Stimulated activated naive CD8-positive, alpha-beta T cell treated with anti-CD3 and anti-CD28 coated beads, Interleukin-15, amount 100 ng/mL, for 72 hours (primary cell): ENCODE measurements at regions not wholly inside any gene's neighbourhood (a gene's known extent, or its start where the extent isn't known, plus 50 kb on each side); places are given as distances from the start of the nearest gene placed in this dataset.

ENCODE experiments used
- ATAC-seq: fragments of 150-1000 bp; cut with Tn5 transposase; 2 replicates; pipeline ENCODE4 v1.10.0; 2021; ENCODE audit warnings: mild to moderate bottlenecking, moderate library complexity
- DNase-seq, 2 donors: peaks; one replicate each; pipeline ENCODE4 v3.0.0; 2021 to 2022
- H3K27ac Mint-ChIP-seq, 2 donors: one replicate each; pipeline ENCODE4 v1.8.0; 2022; ENCODE audit warnings: mild to moderate bottlenecking in 2 of 2, mixed read lengths in 2 of 2, moderate library complexity in 2 of 2
- H3K27me3 Mint-ChIP-seq: one replicate; pipeline ENCODE4 v1.8.0; 2022; ENCODE audit warnings: mixed read lengths
- H3K4me1 Mint-ChIP-seq: one replicate; pipeline ENCODE4 v1.8.0; 2022; ENCODE audit warnings: mild to moderate bottlenecking, mixed read lengths
- H3K4me3 Mint-ChIP-seq, 2 donors: one replicate each; pipeline ENCODE4 v1.8.0; 2022; ENCODE audit warnings: mild to moderate bottlenecking in 2 of 2, mixed read lengths in 2 of 2, moderate library complexity in 1 of 2
- H3K9me3 Mint-ChIP-seq, 2 donors: one replicate each; pipeline ENCODE4 v1.8.0; 2022; ENCODE audit warnings: mixed read lengths in 2 of 2

DNA sequence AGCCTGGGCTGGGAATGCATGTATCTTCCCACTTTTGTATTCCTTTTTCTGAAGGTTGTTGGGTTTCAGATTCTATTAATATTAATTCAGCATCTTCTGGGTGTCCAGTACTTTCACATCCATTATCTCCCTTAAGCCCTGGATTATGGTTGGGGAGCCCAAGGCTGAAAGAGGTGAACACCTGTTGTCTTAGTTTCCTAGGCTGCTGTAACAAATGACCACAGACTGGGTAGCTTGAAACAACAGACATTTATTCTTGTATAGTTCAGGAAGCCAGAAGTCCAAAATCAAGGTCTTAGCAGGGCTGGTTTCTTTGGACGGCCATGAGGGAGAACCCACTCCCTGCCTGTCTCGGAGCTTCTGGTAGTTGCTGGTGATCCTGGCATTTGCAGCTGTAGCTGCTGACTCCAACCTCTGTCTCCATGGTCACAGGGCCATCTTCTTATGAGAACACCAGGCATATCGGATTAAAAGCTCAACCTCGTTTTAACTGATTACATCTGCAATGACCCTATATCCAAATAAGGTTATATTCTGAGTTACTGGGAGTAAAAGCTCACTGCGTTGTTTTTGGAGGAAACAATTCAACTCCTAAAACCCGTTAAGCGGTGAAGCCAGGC lies 68.2 kb upstream of the CLMN start:
- H3K9me3 Mint-ChIP-seq = peaks cover 0 to 8% of the 10 kb centered on the region in 2 donors
- H3K27ac Mint-ChIP-seq = no peak overlapping the region
- peaks cover 17% of the 10 kb centered on the region for H3K27me3 Mint-ChIP-seq
- DNase-seq = no peak
- H3K4me1 Mint-ChIP-seq = no peaks in the 10 kb centered on the region
- ATAC-seq = no peak
- H3K4me3 Mint-ChIP-seq = no peak overlapping the region

DNA sequence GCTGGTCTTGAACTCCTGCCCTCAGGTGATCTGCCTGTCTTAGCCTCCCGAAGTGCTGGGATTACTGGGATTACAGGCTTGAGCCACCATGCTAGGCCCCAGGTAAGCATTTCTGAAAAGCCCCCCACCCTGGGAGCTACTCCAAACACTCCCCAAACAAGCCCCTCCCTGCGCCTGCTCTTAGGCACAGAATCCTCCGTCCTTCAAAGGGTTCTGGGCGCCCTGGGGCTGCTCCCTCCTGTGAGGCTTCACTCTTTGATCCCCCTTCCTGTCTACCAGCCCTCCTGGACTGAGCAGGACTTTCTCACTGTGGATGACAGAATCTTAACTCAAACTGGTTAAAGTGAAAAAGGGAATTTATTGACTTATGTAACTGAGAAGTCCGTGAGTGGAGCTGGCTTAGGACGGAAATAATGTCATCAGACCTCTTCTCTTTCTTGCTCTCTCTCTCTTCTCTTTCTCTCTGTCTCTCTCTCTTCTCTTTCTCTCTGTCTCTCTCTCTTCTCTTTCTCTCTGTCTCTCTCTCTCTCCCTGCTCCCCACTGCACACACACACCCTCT lies 66.9 kb upstream of the CLMN start:
- peaks cover 17% of the 10 kb centered on the region for H3K27me3 Mint-ChIP-seq
- DNase-seq (no peak), ATAC-seq (no peak)
- H3K27ac Mint-ChIP-seq = no peak overlapping the region
- H3K4me1 Mint-ChIP-seq = no peaks in the 10 kb centered on the region
- no peak overlapping the region for H3K4me3 Mint-ChIP-seq
- peaks cover 0 to 8% of the 10 kb centered on the region in 2 donors for H3K9me3 Mint-ChIP-seq

DNA sequence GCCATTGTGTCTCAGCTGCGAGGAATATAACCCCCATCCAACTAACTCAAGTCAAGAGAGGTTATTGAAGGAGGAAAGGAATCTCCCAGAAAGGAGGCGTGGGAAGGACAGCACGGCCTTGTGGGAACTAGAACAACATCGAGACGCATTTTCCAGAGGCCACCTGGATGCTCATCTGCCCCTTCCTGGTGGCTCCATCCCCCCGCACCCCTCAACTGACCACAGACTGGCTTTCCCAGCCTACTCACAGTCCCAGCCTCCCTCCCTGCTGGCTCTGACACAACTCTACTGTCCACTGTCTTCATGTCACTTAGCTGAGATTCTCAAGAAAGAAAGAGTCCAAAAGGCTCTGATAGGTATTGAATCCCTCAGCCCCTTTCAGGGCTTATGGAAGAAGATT lies 66.0 kb upstream of the CLMN start:
- Mint-ChIP-seq H3K9me3 (peaks cover 0 to 4% of the 10 kb centered on the region in 2 donors), H3K4me3 (no peak overlapping the region), H3K4me1 (no peaks in the 10 kb centered on the region), H3K27ac (no peak overlapping the region), H3K27me3 (peaks cover 17% of the 10 kb centered on the region)
- no peak for ATAC-seq
- no peak for DNase-seq

DNA sequence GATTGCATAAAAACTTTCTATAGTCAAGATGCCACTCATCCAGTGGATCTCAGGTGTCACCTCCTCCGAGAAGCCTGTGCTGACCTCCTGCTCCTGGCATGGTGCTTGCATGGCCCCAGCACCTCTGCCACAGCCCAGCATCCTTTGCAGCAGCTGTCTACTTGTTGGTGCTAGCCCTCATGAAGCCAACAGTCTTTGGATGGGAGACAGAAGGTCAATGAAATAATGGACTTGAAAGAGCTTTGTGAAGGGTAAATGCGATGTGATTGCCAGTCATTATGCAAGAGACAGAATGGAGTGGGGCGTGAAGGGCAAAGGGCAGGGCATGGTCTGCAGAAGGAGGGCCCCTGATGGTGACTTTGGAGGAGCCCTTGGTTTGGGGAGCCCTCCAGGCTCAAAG lies 63.0 kb upstream of the CLMN start:
- Mint-ChIP-seq H3K27ac (no peak overlapping the region), H3K9me3 (no peaks in the 10 kb centered on the region), H3K4me1 (no peaks in the 10 kb centered on the region), H3K4me3 (no peak overlapping the region), H3K27me3 (peaks cover 36% of the 10 kb centered on the region)
- DNase-seq = no peak
- no peak for ATAC-seq

DNA sequence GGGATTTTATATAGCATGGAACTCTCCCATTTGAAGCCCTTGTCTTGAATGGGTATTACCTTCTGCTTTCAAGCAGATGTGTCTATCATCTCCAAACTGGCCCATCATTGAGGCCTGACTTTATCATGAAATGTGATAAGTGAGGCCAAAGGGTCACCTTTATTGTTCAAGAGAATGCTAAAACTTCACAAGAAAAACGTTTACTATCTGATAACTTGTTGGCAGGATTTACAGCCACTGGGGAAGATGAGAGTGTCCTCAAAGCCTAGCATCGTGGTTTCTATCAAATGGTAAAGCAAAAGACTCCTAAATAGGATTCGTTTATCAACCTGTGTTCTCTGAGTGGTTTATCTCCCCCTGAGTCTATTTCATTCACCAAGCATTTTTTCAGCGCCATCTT lies 62.0 kb upstream of the CLMN start:
- Mint-ChIP-seq H3K4me3 (no peak overlapping the region), H3K27ac (no peak overlapping the region), H3K27me3 (peaks cover 37% of the 10 kb centered on the region), H3K9me3 (no peaks in the 10 kb centered on the region), H3K4me1 (no peaks in the 10 kb centered on the region)
- no peak for ATAC-seq
- no peak for DNase-seq

DNA sequence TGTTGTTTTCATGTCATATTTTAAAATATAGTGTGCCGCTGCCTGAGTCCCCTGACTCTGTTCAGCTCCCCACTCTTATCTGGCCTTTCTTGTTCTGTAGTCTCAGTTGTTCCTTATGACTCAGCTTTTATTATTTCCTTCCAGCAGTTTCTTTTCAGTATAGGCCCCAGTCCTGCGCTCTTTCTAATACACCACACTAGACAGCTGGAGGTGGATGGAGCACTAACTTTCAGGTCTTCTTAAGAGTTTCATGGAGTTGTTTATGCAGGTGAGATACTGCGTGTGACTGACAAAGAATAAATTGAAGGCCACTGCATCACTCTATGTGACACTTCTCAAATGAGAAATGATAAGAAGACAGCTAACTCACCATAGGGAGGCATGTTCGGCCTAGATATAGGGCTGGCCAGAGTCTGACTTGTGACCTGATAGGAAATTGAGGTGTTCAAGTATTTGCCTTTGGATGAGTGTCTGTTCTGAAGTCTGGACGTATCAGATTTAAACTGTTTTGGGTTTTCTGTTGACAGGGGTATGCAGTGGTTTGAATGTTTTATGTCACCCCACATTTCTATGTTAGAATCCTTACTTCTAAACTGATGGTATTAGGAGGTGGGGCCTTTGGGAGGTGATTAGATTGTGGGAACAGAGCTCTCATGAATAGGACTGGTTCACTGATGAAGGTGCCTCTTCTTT lies 60.8 kb upstream of the CLMN start:
- no peak overlapping the region for H3K27ac Mint-ChIP-seq
- H3K27me3 Mint-ChIP-seq = peaks cover 40% of the 10 kb centered on the region
- no peaks in the 10 kb centered on the region for H3K9me3 Mint-ChIP-seq
- no peak for ATAC-seq
- no peak overlapping the region for H3K4me3 Mint-ChIP-seq
- H3K4me1 Mint-ChIP-seq = peaks cover 4% of the 10 kb centered on the region
- DNase-seq = no peak

DNA sequence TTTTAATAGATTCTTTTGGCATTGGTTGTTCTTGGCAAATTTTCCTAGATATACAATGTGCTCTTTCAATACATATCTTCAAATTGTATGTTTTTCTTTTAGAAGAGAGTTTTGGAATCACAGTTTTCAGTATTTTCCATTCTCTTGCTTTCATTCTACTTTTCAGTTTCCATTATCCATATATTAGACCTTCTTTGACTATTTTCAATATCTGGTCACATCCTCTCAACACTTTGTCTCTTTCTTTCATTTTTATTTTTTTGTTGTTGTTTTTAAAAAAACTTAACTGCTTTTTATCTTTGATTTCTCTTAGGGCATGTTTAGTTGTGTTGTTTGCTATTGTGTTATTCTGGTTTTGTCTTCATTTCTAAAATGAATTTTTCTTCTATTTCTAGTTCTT lies 59.9 kb upstream of the CLMN start:
- Mint-ChIP-seq H3K4me3 (no peak overlapping the region), H3K4me1 (peaks cover 5% of the 10 kb centered on the region), H3K27ac (no peak overlapping the region), H3K27me3 (peaks cover 47% of the 10 kb centered on the region), H3K9me3 (no peaks in the 10 kb centered on the region)
- DNase-seq = no peak
- no peak for ATAC-seq

DNA sequence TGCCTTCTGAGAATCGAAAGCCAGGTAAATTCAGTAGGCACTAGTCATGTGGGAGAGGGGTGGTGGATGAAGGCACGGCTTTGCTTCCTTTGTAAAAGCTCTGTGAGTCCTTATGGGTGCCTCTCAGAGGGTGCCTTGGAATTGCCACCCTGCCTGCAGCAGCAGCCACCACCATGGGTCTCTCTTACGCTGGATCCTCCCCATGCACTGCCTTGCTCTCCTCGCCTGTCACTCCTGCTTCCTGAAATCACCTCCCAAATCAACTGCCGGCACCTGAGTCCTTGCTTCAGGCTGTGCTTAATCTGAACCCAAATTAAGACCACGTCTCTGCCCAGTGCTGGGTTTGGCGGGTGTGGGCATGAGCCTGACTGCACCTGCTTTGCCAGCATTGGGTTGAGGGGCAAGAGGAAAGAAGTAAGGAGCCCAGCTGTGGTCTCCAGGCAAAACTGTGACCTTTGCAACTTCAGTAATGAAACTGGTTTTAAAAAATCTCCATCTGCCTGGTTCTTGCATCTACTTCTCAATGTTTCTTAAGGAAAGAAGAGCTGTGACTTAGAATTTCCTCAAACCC lies 55.9 kb upstream of the CLMN start:
- ATAC-seq = no peak
- Mint-ChIP-seq H3K27me3 (peaks cover 74% of the 10 kb centered on the region), H3K27ac (peak overlapping the region in 1 of 2 donors; percentile 46), H3K4me3 (no peak overlapping the region), H3K9me3 (no peaks in the 10 kb centered on the region), H3K4me1 (peaks cover 5% of the 10 kb centered on the region)
- no peak for DNase-seq

DNA sequence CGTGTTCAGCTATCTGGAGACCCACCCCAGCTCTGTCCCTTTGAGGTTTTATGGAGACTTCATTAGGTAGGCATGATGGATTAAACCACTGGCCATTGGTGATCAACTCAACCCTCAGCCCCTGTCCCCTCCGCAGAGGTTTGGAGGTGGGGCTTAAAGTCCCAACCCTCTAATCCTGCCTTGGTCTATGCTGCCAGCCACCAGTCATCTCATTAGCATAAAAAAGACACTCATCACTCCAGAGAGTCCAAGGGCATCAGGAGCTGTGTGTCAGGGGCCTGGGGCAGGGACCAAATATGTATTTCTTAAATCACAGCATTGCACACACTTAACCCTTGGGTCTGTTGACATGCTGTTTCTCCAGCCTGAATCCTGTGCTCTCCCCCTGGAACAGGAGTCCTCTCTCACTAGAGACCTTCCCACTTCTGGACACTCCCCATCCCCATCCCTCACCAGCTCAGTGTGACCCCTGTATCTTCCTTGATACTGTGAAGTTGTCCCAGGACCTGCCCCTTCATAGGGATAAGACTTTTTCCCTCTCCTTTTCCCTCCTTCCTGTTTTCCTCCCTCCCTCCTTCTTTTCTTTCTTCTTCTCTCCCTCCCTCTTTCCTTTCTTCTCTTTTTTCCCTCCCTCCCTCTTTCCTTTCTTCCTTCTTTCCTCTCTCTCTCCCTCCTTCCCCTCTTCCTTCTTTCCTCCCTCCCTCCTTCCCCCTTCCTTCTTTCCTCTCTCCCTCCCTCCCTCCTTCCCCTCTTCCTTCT lies 54.7 kb upstream of the CLMN start:
- ATAC-seq (no peak), DNase-seq (no peak)
- peaks cover 5% of the 10 kb centered on the region for H3K4me1 Mint-ChIP-seq
- H3K4me3 Mint-ChIP-seq = no peak overlapping the region
- H3K9me3 Mint-ChIP-seq = no peaks in the 10 kb centered on the region
- H3K27me3 Mint-ChIP-seq = peaks cover 76% of the 10 kb centered on the region
- no peak overlapping the region for H3K27ac Mint-ChIP-seq

DNA sequence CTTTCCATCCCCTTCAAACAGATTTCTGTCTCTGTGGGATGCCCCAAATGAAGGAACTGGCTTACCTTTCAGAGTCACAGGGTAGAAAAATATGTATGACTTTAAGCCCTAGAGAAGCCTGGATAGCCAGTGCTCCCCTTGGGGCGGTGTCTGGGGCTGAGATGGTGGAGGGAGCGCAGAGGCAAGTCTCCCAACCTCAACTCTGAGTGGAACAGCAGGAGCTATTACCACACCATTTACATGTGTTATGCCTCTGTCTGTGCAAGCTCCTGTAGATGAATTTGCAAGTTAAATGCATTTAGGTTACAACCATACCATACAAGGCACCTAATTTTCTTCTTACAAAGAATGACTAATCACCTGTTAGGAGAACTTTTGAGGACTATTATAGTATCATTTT lies 50.4 kb upstream of the CLMN start:
- Mint-ChIP-seq H3K4me3 (no peak overlapping the region), H3K27ac (no peak overlapping the region), H3K4me1 (no peaks in the 10 kb centered on the region), H3K9me3 (no peaks in the 10 kb centered on the region), H3K27me3 (peaks cover 60% of the 10 kb centered on the region)
- ATAC-seq (no peak), DNase-seq (no peak)
